BLaER1 treated with 17β-estradiol and CSF1 and Interleukin-3, amounts not matched to agents 10 nM and 100 nM (cell line): ENCODE measurements at regions not wholly inside any gene's neighbourhood (a gene's known extent, or its start where the extent isn't known, plus 50 kb on each side); places are given as distances from the start of the nearest gene placed in this dataset.
"Not testable (repeated sequence)": the region's sequence is repeated elsewhere in the genome, so short reads cannot be mapped to it uniquely, and the experiment has no call there.

ENCODE experiments used
- H3K27ac ChIP-seq, 11 experiments: shearing (Covaris generic); formaldehyde crosslinking; 2 replicates each; pipeline ENCODE4 v1.8.1; 2022
- H3K27me3 ChIP-seq, 11 experiments: shearing (Covaris generic); formaldehyde crosslinking; 2 replicates each; pipeline ENCODE4 v1.8.1; 2022
- H3K36me3 ChIP-seq, 11 experiments: shearing (Covaris generic); formaldehyde crosslinking; 2 replicates each; pipeline ENCODE4 v1.8.1; 2022
- H3K4me1 ChIP-seq, 10 experiments: shearing (Covaris generic); formaldehyde crosslinking; 2 replicates each; pipeline ENCODE4 v1.8.1; 2022
- H3K4me2 ChIP-seq, 11 experiments: shearing (Covaris generic); formaldehyde crosslinking; 2 replicates each; pipeline ENCODE4 v1.8.1; 2022
- H3K4me3 ChIP-seq, 10 experiments: shearing (Covaris generic); formaldehyde crosslinking; 2 replicates each; pipeline ENCODE4 v1.8.1; 2022
- H3K9ac ChIP-seq, 11 experiments: shearing (Covaris generic); formaldehyde crosslinking; 2 replicates each; pipeline ENCODE4 v1.8.1; 2022
- H3K9me3 ChIP-seq, 11 experiments: shearing (Covaris generic); formaldehyde crosslinking; replicated peaks in 1 of 11; 2 replicates each; pipeline ENCODE4 v1.8.1; 2022
- H4K20me1 ChIP-seq, 11 experiments: shearing (Covaris generic); formaldehyde crosslinking; 2 replicates each; pipeline ENCODE4 v1.8.1; 2022
- Cebpa-rat ChIP-seq, 11 experiments: shearing (Covaris generic); IDR thresholded peaks; 2 replicates each; pipeline ENCODE4 v1.8.1; 2022

DNA sequence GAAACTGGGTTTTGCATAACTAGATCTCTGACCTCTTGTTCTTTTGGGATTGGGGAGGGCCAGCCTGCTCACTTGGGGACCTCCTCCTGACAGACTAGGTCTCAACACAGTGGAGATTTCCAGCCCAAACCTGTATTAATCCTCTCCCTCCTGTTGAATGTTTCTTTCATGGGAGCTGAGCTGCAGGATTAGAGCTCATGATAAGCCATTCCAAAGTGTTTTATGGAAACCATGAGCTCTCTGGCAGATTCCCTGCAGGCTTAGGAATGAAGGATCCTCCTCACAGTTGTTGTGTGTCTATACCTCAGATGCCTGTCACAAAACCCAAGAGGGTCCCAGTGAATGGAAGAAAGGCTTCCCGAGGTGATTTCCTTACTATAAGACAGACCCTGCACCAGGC, 248.4 kb upstream of the B3GAT1 start:
- Histone ChIP-seq H3K27ac (no peak overlapping the region), H3K4me3 (no peak overlapping the region), H4K20me1 (no peaks in the 10 kb centered on the region), H3K27me3 (no peaks in the 10 kb centered on the region), H3K9ac (no peak overlapping the region), H3K4me1 (peaks cover 0 to 3% (median under 1%) of the 10 kb centered on the region in 10 experiments; a peak in 5 of 20 replicates), H3K36me3 (no peaks in the 10 kb centered on the region), H3K9me3 (peaks cover 0 to 34% (median 12%) of the 10 kb centered on the region in 11 experiments; a peak in 16 of 22 replicates), H3K4me2 (no peak overlapping the region)
- TF ChIP-seq Cebpa-rat (IDR thresholded peaks at IDR 0.05), result no peak

DNA sequence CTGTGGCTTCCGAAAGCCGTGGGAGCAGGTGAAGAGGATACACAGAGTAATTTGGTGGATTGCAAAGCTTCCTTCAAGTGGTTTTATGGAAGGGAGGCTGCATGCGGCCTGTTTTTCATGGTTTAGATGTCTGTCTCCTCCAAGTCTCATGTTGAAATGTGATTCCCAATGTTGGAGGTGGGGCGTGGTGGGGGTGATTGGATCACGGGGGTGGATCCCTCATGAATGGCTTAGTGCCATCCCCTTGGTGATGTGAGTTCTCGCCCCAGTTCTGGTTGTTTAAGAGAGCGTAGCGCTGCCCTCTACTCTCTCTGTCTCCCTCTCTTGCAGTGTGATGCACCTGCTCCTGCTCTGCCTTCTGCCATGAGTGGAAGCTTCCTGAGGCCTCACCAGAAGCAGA, 247.8 kb upstream of the B3GAT1 start:
- Histone ChIP-seq H3K9me3 (peaks cover 0 to 34% (median 12%) of the 10 kb centered on the region in 11 experiments; a peak in 16 of 22 replicates), H4K20me1 (no peaks in the 10 kb centered on the region), H3K36me3 (no peaks in the 10 kb centered on the region), H3K9ac (no peak overlapping the region), H3K4me1 (peaks cover 0 to 8% (median 3%) of the 10 kb centered on the region in 10 experiments; a peak in 6 of 20 replicates), H3K4me2 (no peak overlapping the region), H3K27me3 (no peaks in the 10 kb centered on the region), H3K27ac (no peak overlapping the region), H3K4me3 (no peak overlapping the region)
- TF ChIP-seq Cebpa-rat (IDR thresholded peaks at IDR 0.05), result no peak

DNA sequence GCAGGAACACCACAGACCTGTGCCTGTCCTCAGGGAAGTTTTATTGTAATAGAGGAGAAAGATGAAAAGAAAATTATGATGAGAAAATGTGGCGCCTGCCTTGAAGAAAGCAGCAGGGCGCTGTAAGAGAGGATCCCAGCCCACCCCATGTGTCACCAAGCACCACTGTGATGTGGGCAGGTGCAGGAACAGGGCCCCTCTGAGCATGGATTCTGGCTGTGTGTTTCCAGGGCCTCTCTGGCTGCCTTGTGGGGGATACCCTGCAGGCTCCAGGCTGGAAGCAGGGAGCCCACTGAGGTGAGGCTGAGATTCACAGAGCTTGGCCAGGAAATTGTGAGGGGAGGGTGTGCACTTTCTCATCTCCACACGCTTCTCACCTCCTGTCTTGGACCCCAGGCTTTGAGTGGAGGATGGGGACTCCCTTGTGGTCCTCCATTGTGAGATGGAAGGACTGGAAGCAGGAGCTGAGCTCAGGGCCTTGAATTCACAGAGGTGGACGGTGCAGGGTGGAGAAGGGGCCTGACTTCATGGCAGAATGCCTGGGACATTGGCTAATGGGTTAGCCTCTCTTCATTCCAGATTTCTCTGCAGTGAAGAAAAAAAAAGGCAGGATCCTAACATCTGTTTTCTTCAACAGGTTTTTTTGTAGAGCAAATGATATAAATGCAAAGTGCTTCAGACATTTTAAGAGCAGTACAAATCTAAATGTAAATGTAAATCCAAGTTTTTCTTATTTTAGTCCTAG, 246.6 kb upstream of the B3GAT1 start:
- Histone ChIP-seq H3K9ac (no peak overlapping the region), H3K4me2 (no peak overlapping the region), H3K36me3 (no peaks in the 10 kb centered on the region), H3K9me3 (peaks cover 0 to 34% (median 12%) of the 10 kb centered on the region in 11 experiments; a peak in 16 of 22 replicates), H4K20me1 (no peaks in the 10 kb centered on the region), H3K27ac (no peak overlapping the region), H3K4me3 (no peak overlapping the region), H3K27me3 (no peaks in the 10 kb centered on the region), H3K4me1 (peaks cover 0 to 11% (median 3%) of the 10 kb centered on the region in 10 experiments; a peak in 6 of 20 replicates)
- TF ChIP-seq Cebpa-rat (IDR thresholded peaks at IDR 0.05), result no peak

DNA sequence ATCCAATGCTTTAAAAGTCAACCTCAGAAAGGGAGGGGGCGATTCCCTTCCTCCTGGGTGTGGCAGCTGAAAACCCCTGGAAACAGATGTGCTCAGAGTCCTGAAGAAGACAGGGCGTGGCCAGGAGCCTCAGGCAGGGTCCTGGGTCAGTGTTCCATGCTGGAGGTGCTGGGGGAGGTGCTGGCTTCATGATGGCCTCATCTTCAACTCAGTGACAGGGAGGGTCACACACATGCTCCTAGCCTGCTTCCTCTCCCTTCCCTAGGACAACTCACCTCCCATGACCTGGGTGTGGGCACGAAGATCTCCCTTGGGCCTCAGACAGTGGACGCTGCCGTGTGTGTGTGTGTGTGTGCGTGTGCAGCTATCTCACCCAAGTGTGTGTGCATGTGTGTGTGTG, 245.6 kb upstream of the B3GAT1 start:
- Histone ChIP-seq H3K4me3 (no peak overlapping the region), H3K4me2 (no peak overlapping the region), H3K36me3 (no peaks in the 10 kb centered on the region), H3K27me3 (no peaks in the 10 kb centered on the region), H3K4me1 (peaks cover 0 to 11% (median 3%) of the 10 kb centered on the region in 10 experiments; a peak in 6 of 20 replicates), H4K20me1 (no peaks in the 10 kb centered on the region), H3K9ac (no peak overlapping the region), H3K27ac (no peak overlapping the region), H3K9me3 (peaks cover 0 to 34% (median 12%) of the 10 kb centered on the region in 11 experiments; a peak in 16 of 22 replicates)
- no peak for TF ChIP-seq Cebpa-rat (IDR thresholded peaks at IDR 0.05)

DNA sequence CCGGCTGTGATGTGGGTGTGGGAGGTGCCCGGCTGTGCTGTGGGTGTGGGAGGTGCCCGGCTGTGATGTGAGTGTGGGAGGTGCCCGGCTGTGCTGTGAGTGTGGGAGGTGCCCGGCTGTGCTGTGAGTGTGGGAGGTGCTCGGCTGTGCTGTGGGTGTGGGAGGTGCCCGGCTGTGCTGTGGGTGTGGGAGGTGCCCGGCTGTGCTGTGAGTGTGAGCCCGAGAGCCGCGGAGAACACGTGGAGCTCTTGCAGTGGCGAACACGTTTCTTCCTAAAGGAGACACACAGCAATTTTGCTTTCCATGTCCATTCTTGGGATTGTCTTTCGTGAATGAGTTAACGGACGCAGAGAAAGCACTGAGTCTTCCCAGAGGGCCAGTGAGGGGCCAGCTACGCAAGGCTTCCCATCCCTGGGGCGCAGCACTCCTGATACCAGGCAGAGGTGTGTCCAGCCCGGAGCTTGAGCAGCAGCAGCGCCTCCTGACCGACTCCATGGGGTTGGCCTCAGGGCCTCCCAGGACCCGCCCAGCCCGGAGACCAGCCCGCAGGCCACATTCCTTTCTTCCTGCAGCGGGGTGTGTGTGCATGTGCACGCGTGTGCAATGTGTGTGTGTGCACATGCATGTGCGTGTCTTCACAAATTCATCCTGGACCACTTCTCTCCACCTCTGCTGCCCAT, 245.0 kb upstream of the B3GAT1 start:
- Histone ChIP-seq H3K4me3 (no peak overlapping the region), H3K27me3 (no peaks in the 10 kb centered on the region), H3K36me3 (no peaks in the 10 kb centered on the region), H3K4me1 (peaks cover 0 to 11% (median 3%) of the 10 kb centered on the region in 10 experiments; a peak in 6 of 20 replicates), H3K9ac (no peak overlapping the region), H4K20me1 (no peaks in the 10 kb centered on the region), H3K4me2 (no peak overlapping the region), H3K27ac (no peak overlapping the region), H3K9me3 (peaks cover 0 to 34% (median 12%) of the 10 kb centered on the region in 11 experiments; a peak in 16 of 22 replicates)
- no peak for TF ChIP-seq Cebpa-rat (IDR thresholded peaks at IDR 0.05)

DNA sequence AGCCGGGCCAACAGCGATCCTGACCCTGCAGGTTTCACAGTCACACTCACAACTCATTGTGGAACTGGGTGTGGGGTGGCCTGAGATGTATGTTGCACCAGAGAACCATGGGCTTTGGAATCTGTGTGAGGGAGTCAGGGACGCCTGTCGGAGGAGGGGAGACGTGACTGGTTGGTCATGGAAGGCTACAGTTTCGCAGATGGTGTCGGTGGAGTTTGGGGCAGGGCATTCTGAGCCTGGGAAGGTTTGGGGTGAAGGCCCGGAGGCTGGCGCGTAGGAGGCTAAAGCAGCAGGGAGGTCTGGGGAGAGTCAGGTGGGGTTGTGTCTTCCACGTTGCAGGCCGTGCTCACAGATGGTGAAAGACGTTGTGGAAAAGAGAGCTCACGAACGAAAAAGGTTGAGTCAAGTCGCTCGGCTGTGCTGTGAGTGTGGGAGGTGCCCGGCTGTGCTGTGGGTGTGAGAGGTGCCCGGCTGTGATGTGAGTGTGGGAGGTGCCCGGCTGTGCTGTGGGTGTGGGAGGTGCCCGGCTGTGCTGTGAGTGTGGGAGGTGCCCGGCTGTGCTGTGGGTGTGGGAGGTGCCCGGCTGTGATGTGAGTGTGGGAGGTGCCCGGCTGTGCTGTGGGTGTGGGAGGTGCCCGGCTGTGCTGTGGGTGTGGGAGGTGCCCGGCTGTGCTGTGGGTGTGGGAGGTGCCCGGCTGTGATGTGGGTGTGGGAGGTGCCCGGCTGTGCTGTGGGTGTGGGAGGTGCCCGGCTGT, 244.2 kb upstream of the B3GAT1 start:
- H3K4me3 ChIP-seq, H3K27ac ChIP-seq, H3K36me3 ChIP-seq, H3K4me2 ChIP-seq, H3K27me3 ChIP-seq, H3K9ac ChIP-seq, H4K20me1 ChIP-seq: not testable (repeated sequence)
- Histone ChIP-seq H3K9me3 (peaks cover 0 to 28% (median 12%) of the 10 kb centered on the region in 11 experiments; a peak in 16 of 22 replicates), H3K4me1 (peaks cover 0 to 11% (median 3%) of the 10 kb centered on the region in 10 experiments; a peak in 6 of 20 replicates)

DNA sequence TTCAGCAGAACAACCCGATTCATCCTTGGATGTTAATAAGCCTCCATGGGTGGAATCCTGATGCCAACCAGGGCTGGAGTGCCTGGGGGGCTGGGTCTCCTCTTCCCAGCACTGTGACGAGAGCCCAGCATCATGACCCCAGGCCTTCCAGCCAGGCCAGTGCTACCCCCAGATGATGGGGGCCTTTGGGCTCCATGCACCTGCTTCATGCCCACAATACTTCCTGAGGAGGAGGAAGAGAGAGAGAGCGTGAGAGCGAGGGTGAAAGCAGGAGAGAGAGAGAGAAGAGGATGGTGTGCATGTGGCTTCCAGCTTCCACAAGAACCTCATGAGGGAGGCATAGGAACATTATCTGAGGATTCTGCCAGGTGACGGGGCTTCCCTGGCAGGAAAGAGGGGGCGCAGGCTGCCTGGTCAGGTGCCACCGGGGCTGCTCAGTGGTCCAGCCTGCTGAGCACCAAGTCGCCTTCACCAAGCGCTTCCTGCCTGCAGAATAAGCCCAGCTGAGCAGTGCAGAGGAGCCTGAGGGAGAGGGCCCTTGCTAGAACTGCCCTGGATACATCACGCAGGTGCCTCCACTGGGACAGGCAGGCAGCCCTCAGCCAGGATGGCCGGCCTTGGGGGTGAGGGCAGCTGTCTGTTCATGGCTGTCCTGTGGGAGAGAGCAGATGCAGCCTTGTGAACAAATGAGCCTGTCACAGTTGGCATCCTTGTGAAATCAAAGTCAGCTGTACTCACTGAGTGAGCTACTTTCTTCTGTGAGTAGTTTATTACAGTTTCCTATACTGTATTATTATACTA, 243.3 kb upstream of the B3GAT1 start:
- no peaks in the 10 kb centered on the region for H4K20me1 ChIP-seq
- H3K4me1 ChIP-seq, result peaks cover 0 to 11% (median 3%) of the 10 kb centered on the region in 10 experiments; a peak in 6 of 20 replicates
- no peaks in the 10 kb centered on the region for H3K36me3 ChIP-seq
- TF ChIP-seq Cebpa-rat (IDR thresholded peaks at IDR 0.05), result no peak
- H3K27me3 ChIP-seq, result no peaks in the 10 kb centered on the region
- peaks cover 0 to 20% (median 11%) of the 10 kb centered on the region in 11 experiments; a peak in 16 of 22 replicates for H3K9me3 ChIP-seq
- no peak overlapping the region for H3K27ac ChIP-seq
- no peak overlapping the region for H3K4me3 ChIP-seq
- H3K9ac ChIP-seq, result no peak overlapping the region
- H3K4me2 ChIP-seq, result peak overlapping the region in 4 of 11 experiments; percentile 8 to 21 (median 12); a peak in 2 of 22 replicates

DNA sequence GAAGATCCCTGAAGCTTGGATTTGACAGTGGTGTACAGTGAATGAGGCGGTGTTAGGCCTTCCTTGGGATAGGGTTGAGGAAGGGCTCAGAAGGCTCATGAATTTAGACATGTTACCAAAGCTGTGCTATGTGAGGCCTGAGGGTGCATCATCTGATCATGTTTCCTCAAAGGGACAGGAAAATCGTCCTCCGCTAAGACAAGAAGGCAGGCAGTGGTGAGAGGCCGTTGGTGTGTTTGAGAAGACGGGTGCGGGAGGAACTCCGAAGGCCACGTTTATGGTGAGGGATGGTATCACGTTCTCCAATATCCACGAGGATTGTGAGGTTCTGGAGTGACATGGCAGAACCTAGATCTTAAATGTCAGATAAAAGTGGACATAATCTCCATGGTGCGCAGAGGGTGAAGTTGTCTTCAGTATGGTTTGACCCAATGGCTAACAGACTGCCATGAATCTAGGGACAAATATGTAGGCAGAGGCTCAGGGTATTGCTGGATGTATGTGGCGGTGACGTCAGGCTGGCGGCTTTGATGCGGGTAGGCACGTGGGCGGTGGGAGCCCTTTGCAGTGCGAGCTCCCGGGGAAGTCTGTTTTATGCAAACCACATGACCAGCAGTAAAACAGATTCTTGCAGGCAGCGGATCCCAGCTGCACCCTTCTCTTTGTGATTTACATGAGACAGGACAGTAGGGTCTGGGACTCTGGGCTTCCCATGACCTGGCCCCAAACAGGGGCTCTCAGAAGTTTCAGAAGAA, 242.3 kb upstream of the B3GAT1 start:
- H3K36me3 ChIP-seq, result no peaks in the 10 kb centered on the region
- no peak overlapping the region for H3K9ac ChIP-seq
- TF ChIP-seq Cebpa-rat (IDR thresholded peaks at IDR 0.05), result no peak
- no peak overlapping the region; a peak in 1 of 22 replicates for H3K4me2 ChIP-seq
- H3K27me3 ChIP-seq, result no peaks in the 10 kb centered on the region
- no peak overlapping the region for H3K27ac ChIP-seq
- H3K4me3 ChIP-seq, result no peak overlapping the region
- H4K20me1 ChIP-seq, result no peaks in the 10 kb centered on the region
- peaks cover 0 to 11% (median 3%) of the 10 kb centered on the region in 10 experiments; a peak in 6 of 20 replicates for H3K4me1 ChIP-seq
- H3K9me3 ChIP-seq, result peaks cover 0 to 10% (median 2%) of the 10 kb centered on the region in 11 experiments; a peak in 10 of 22 replicates
